SU-DHL-6 (cell line): ENCODE measurements at regions not wholly inside any gene's neighbourhood (a gene's known extent, or its start where the extent isn't known, plus 50 kb on each side); places are given as distances from the start of the nearest gene placed in this dataset.

Source experiments
- CTCF ChIP-seq: fragments of 200-600 bp; sonication (generic); IDR thresholded peaks from one replicate; pipeline ENCODE4 v1.5.1; 2017; ENCODE audit warnings: antibody characterized with exemption, mild to moderate bottlenecking, low read length, moderate library complexity; ENCODE audit not compliant: insufficient read depth, poor library complexity, severe bottlenecking
- EZH2phosphoT487 ChIP-seq: fragments of 200-600 bp; sonication (generic), shearing (Covaris generic); conservative IDR thresholded peaks from 2 replicates; pipeline ENCODE4 v1.6.1; 2018; ENCODE audit warnings: mild to moderate bottlenecking, antibody characterized with exemption, low read length, moderate library complexity, mixed read lengths

DNA sequence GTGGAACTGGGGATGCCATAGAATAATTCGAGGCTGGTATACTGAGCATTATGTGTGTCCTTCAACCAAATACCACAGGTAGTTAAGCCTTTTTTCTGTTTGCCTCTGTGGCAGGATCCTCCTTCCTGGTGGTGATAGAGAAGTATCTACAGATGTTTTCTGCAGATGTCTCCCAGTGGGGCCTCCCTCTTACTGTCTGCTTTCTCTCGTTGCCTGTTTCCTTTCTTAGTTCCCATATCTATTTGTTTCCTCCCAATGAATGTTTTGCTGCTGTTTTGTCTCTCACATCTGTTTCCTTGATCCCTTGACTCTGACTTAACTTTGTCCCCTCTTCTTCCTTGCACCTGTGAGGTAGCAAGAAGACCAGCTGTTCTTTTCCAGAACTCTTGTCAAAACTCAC lies 130.9 kb upstream of the NUDT12 start:
- TF ChIP-seq EZH2phosphoT487 (no peak), CTCF (no peak)
